ENCODE measurements at regions not wholly inside any gene's neighbourhood (a gene's known extent, or its start where the extent isn't known, plus 50 kb on each side); places are given as distances from the start of the nearest gene placed in this dataset.

GRCh38 chr11:16469968-16470367 lies 113.6 kb upstream of the SOX6 start:
- no peaks in the 10 kb centered on the region for H3K36me3 ChIP-seq (ENCODE audit: control insufficient read depth in 2 of 2, insufficient read depth in 1 of 2, low read length in 2 of 2)
- no peak for TF ChIP-seq ZBTB6 (tag by site-specific recombination; IDR thresholded peaks at IDR 0.05)
- no peak for TF ChIP-seq ZSCAN4 (tag by site-specific recombination; IDR thresholded peaks at IDR 0.05)
- no peak overlapping the region for H3K27ac ChIP-seq (ENCODE audit: extremely low read depth, low read depth, low read length)
- no peak overlapping the region for H3K4me3 ChIP-seq (ENCODE audit: low read depth, low read length)
- CTCF ChIA-PET: interaction anchor here (0.7 kb wide), 1 partner anchor 316 kb away, joined by 3 read pairs; no protein-coding TSS in a partner anchor
- POLR2A ChIA-PET: no interaction called here
- no peaks in the 10 kb centered on the region for H3K4me1 ChIP-seq (ENCODE audit: control insufficient read depth, insufficient read depth, low read length)
- no peaks in the 10 kb centered on the region for H3K9me3 ChIP-seq (ENCODE audit: control insufficient read depth, insufficient read depth, low read depth, low read length)

DNA sequence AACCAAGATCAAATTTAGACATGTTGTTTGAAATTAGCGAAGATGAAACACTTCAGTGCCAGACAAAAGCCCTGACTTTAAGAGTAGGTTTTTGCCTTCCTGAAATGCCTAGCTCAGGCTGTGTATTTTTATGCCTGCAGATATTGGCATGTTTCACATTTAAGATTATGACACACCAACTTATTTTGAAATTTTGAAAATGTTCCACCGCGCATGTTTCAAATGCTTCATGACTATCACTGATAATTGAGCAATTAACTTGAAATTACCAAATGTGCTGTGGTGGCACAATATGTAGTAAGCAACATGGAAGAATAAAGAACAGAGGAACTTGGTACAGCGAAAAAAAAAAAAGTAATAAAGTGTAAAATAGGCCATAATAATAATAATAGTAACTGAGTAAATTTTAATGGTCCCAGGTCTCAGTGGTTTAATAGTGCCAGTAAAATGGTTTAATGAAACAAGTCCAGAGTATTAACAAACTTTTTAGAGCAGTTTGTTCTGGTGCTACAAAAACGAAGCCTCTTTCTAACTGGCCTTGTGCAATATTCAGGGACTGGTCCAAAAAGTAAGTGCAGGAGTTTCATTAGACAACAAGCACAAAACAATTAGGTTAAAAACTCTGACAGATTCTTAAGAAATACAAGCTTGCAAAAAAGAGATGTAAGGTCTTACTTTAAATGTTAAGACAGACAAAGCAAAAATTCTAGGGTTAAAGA lies 112.5 kb upstream of the SOX6 start:
- ChIA-PET CTCF (interaction anchor here (0.7 kb wide), 1 partner anchor 317 kb away, joined by 3 read pairs; no protein-coding TSS in a partner anchor), POLR2A (no interaction called here)
- H3K4me1 ChIP-seq (ENCODE audit: control insufficient read depth, insufficient read depth, low read length): no peaks in the 10 kb centered on the region
- no peak overlapping the region for H3K4me3 ChIP-seq (ENCODE audit: low read depth, low read length)
- H3K27ac ChIP-seq (ENCODE audit: extremely low read depth, low read depth, low read length): no peak overlapping the region
- H3K36me3 ChIP-seq (ENCODE audit: control insufficient read depth in 2 of 2, insufficient read depth in 1 of 2, low read length in 2 of 2): no peaks in the 10 kb centered on the region
- no peaks in the 10 kb centered on the region for H3K9me3 ChIP-seq (ENCODE audit: control insufficient read depth, insufficient read depth, low read depth, low read length)
- TF ChIP-seq ZNF785 (tag by site-specific recombination; IDR thresholded peaks at IDR 0.05) (no peak), ZNF521 (tag by site-specific recombination; IDR thresholded peaks at IDR 0.05) (no peak), ZFP69B (tag by site-specific recombination; IDR thresholded peaks at IDR 0.05) (no peak), ZNF19 (tag by site-specific recombination; IDR thresholded peaks at IDR 0.05; ENCODE audit: low read depth) (no peak), ZNF792 (tag by site-specific recombination; IDR thresholded peaks at IDR 0.05) (no peak), ZNF585B (tag by site-specific recombination; IDR thresholded peaks at IDR 0.05) (no peak)

- no peak for TF ChIP-seq ZSCAN5A (tag by site-specific recombination; IDR thresholded peaks at IDR 0.05)
- TF ChIP-seq GLIS2 (tag by site-specific recombination; IDR thresholded peaks at IDR 0.05): no peak
- no peak for TF ChIP-seq ZNF416 (tag by site-specific recombination; IDR thresholded peaks at IDR 0.05)
- no peak for TF ChIP-seq ZNF404 (tag by site-specific recombination; IDR thresholded peaks at IDR 0.05)
- no peak for TF ChIP-seq ZSCAN30 (tag by site-specific recombination; IDR thresholded peaks at IDR 0.05)
- no peak for TF ChIP-seq ZNF19 (tag by site-specific recombination; IDR thresholded peaks at IDR 0.05; ENCODE audit: low read depth)
- TF ChIP-seq ZBTB7A (tag by site-specific recombination; IDR thresholded peaks at IDR 0.05; ENCODE audit: low read depth): no peak
- no peak for TF ChIP-seq ZNF529 (tag by site-specific recombination; IDR thresholded peaks at IDR 0.05; ENCODE audit: insufficient replicate concordance)
- TF ChIP-seq ZNF530 (tag by site-specific recombination; IDR thresholded peaks at IDR 0.05; ENCODE audit: low read depth): no peak
- no peak for TF ChIP-seq HOXD13 (CRISPR knock-in tag; IDR thresholded peaks at IDR 0.05; ENCODE audit: borderline replicate concordance)
- TF ChIP-seq ZSCAN4 (tag by site-specific recombination; IDR thresholded peaks at IDR 0.05): no peak
- TF ChIP-seq, protein P1, sequence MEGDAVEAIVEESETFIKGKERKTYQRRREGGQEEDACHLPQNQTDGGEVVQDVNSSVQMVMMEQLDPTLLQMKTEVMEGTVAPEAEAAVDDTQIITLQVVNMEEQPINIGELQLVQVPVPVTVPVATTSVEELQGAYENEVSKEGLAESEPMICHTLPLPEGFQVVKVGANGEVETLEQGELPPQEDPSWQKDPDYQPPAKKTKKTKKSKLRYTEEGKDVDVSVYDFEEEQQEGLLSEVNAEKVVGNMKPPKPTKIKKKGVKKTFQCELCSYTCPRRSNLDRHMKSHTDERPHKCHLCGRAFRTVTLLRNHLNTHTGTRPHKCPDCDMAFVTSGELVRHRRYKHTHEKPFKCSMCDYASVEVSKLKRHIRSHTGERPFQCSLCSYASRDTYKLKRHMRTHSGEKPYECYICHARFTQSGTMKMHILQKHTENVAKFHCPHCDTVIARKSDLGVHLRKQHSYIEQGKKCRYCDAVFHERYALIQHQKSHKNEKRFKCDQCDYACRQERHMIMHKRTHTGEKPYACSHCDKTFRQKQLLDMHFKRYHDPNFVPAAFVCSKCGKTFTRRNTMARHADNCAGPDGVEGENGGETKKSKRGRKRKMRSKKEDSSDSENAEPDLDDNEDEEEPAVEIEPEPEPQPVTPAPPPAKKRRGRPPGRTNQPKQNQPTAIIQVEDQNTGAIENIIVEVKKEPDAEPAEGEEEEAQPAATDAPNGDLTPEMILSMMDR (tag by site-specific recombination; IDR thresholded peaks at IDR 0.05): no peak
- no peak for TF ChIP-seq ZNF211 (tag by site-specific recombination; IDR thresholded peaks at IDR 0.05; ENCODE audit: low read depth)
- no peak for TF ChIP-seq ZNF707 (tag by site-specific recombination; IDR thresholded peaks at IDR 0.05)
- Histone ChIP-seq H3K4me3 (ENCODE audit: low read depth, low read length) (no peak overlapping the region), H3K27ac (ENCODE audit: extremely low read depth, low read depth, low read length) (no peak overlapping the region), H3K4me1 (ENCODE audit: control insufficient read depth, insufficient read depth, low read length) (no peaks in the 10 kb centered on the region), H3K36me3 (ENCODE audit: control insufficient read depth in 2 of 2, insufficient read depth in 1 of 2, low read length in 2 of 2) (no peaks in the 10 kb centered on the region), H3K9me3 (ENCODE audit: control insufficient read depth, insufficient read depth, low read depth, low read length) (no peaks in the 10 kb centered on the region)
- POLR2A ChIA-PET: no interaction called here
- CTCF ChIA-PET: no interaction called here
These were observed 104.2 kb upstream of the SOX6 start for GRCh38 chr11:16460508-16460907.
